ENCODE measurements at regions not wholly inside any gene's neighbourhood (a gene's known extent, or its start where the extent isn't known, plus 50 kb on each side); places are given as distances from the start of the nearest gene placed in this dataset.

- no peak for DNase-seq
These were observed 94.5 kb upstream of the MYCN start for GRCh38 chr2:15845737-15846405.

- no peak for DNase-seq
These were observed 93.7 kb upstream of the MYCN start for GRCh38 chr2:15846626-15847025.

- no peak for DNase-seq
These were observed 89.8 kb upstream of the MYCN start for GRCh38 chr2:15850534-15850933.

GRCh38 chr2:15851076-15851693, 89.2 kb upstream of the MYCN start:
- DNase-seq = no peak

GRCh38 chr2:15852811-15853210, 87.5 kb upstream of the MYCN start:
- DNase-seq = no peak

GRCh38 chr2:15853903-15854302, 86.4 kb upstream of the MYCN start:
- no peak for DNase-seq

GRCh38 chr2:15855766-15856260, 84.5 kb upstream of the MYCN start:
- no peak for DNase-seq

GRCh38 chr2:15856318-15856717, 84.0 kb upstream of the MYCN start:
- no peak for DNase-seq

GRCh38 chr2:15858466-15858865, 81.9 kb upstream of the MYCN start:
- no peak for DNase-seq

- no peak for DNase-seq
These were observed 80.2 kb upstream of the MYCN start for GRCh38 chr2:15860051-15860663.

GRCh38 chr2:15860760-15861159, 79.6 kb upstream of the MYCN start:
- DNase-seq = no peak

GRCh38 chr2:15861172-15861822, 79.1 kb upstream of the MYCN start:
- DNase-seq = no peak

- no peak for DNase-seq
These were observed 78.5 kb upstream of the MYCN start for GRCh38 chr2:15861898-15862297.

GRCh38 chr2:15863089-15863488, 77.3 kb upstream of the MYCN start:
- DNase-seq = no peak

- DNase-seq = no peak
These were observed 76.7 kb upstream of the MYCN start for GRCh38 chr2:15863494-15864175.

- no peak for DNase-seq
These were observed 76.1 kb upstream of the MYCN start for GRCh38 chr2:15864176-15864769.

GRCh38 chr2:15865923-15866322, 74.4 kb upstream of the MYCN start:
- no peak for DNase-seq

- no peak for DNase-seq
These were observed 73.7 kb upstream of the MYCN start for GRCh38 chr2:15866563-15867193.

GRCh38 chr2:15867194-15868171, 72.9 kb upstream of the MYCN start:
- no peak for DNase-seq

- no peak for DNase-seq
These were observed 72.2 kb upstream of the MYCN start for GRCh38 chr2:15868186-15868585.

- no peak for DNase-seq
These were observed 71.6 kb upstream of the MYCN start for GRCh38 chr2:15868704-15869103.
